WI38 (cell line): ENCODE measurements at regions not wholly inside any gene's neighbourhood (a gene's known extent, or its start where the extent isn't known, plus 50 kb on each side); places are given as distances from the start of the nearest gene placed in this dataset.

Source experiments
- H3K4me3 ChIP-seq: 2 replicates; pipeline ENCODE4 v1.5.1; 2011; ENCODE audit warnings: low read depth, mild to moderate bottlenecking, control low read depth, low read length
- CTCF ChIP-seq: IDR thresholded peaks from 2 replicates; pipeline ENCODE4 v1.5.1; 2012; ENCODE audit warnings: low read depth, mild to moderate bottlenecking, control low read depth, low read length

- TF ChIP-seq CTCF: no peak
- no peak overlapping the region for H3K4me3 ChIP-seq
These were observed 68.5 kb upstream of the FSTL5 start for GRCh38 chr4:162232349-162232748.

- no peak for TF ChIP-seq CTCF
- H3K4me3 ChIP-seq: no peak overlapping the region
These were observed 65.9 kb upstream of the FSTL5 start for GRCh38 chr4:162229670-162230069.

GRCh38 chr4:162221148-162221547 lies 57.3 kb upstream of the FSTL5 start:
- no peak overlapping the region for H3K4me3 ChIP-seq
- no peak for TF ChIP-seq CTCF
